ENCODE measurements at regions not wholly inside any gene's neighbourhood (a gene's known extent, or its start where the extent isn't known, plus 50 kb on each side); places are given as distances from the start of the nearest gene placed in this dataset.

DNA sequence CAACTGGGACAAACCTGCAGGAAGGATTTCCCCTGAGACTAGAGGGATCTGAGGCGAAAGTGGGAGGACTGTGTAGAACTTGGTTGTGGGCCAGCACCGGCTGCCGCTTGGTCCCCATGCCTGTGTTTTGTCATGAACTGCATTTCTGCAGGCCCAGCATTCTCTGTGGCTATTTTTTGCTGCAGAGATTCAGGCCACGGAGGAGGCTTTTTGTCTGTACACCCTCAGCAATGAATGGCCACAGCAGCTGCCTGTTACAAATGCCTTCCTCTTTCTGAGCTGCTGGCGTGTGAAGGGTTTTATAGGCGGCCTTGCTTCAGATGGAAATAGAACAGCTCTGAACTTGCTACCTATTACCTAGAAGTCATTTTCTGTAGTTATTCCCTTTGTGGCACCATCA is 164.4 kb downstream of the SH2D4B start:
- intact Hi-C loops (cut with DNase I) = no loop called here
- no peak overlapping the region for H3K27ac ChIP-seq
- no peaks in the 10 kb centered on the region for H3K36me3 ChIP-seq
- no peak for DNase-seq (ENCODE audit: extremely low spot score in 2 of 2)
- TF ChIP-seq POLR2AphosphoS5 (IDR thresholded peaks at IDR 0.05; ENCODE audit: insufficient read depth in 1 of 2, low read depth in 1 of 2) = no peak
- TF ChIP-seq, protein P1, sequence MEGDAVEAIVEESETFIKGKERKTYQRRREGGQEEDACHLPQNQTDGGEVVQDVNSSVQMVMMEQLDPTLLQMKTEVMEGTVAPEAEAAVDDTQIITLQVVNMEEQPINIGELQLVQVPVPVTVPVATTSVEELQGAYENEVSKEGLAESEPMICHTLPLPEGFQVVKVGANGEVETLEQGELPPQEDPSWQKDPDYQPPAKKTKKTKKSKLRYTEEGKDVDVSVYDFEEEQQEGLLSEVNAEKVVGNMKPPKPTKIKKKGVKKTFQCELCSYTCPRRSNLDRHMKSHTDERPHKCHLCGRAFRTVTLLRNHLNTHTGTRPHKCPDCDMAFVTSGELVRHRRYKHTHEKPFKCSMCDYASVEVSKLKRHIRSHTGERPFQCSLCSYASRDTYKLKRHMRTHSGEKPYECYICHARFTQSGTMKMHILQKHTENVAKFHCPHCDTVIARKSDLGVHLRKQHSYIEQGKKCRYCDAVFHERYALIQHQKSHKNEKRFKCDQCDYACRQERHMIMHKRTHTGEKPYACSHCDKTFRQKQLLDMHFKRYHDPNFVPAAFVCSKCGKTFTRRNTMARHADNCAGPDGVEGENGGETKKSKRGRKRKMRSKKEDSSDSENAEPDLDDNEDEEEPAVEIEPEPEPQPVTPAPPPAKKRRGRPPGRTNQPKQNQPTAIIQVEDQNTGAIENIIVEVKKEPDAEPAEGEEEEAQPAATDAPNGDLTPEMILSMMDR (IDR thresholded peaks at IDR 0.05) = no peak
- TF ChIP-seq POLR2A (IDR thresholded peaks at IDR 0.05) = no peak
- H3K27me3 ChIP-seq = no peaks in the 10 kb centered on the region
- no peak overlapping the region for H3K4me3 ChIP-seq
- no peaks in the 10 kb centered on the region for H3K9me3 ChIP-seq
- no peaks in the 10 kb centered on the region for H3K4me1 ChIP-seq

DNA sequence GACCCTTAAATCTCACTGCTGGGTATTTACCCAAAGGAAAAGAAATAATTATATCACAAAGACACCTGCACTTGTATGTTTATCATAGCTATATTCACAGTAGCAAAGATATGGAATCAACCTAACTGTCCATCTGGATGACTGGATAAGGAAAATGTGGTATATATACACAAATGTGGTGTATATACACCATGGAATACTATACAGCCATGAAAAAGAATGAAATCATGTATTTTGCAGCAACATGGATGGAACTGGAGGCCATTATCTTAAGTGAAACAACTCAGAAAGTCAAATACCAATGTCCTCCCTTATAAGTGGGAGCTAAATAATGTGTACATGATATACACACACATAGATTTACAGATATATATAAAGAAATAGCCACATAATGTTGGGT is 168.2 kb downstream of the SH2D4B start:
- intact Hi-C loops (cut with DNase I) = no loop called here
- no peaks in the 10 kb centered on the region for H3K9me3 ChIP-seq
- no peak overlapping the region for H3K27ac ChIP-seq
- no peaks in the 10 kb centered on the region for H3K4me1 ChIP-seq
- H3K36me3 ChIP-seq = no peaks in the 10 kb centered on the region
- no peak overlapping the region for H3K4me3 ChIP-seq
- H3K27me3 ChIP-seq = no peaks in the 10 kb centered on the region
- DNase-seq (ENCODE audit: extremely low spot score in 2 of 2) = no peak
- TF ChIP-seq, protein P1 (IDR thresholded peaks at IDR 0.05) = no peak
- no peak for TF ChIP-seq POLR2AphosphoS5 (IDR thresholded peaks at IDR 0.05; ENCODE audit: insufficient read depth in 1 of 2, low read depth in 1 of 2)

GRCh38 chr10:80708185-80708584 is 170.5 kb downstream of the SH2D4B start:
- no peak overlapping the region for H3K27ac ChIP-seq
- intact Hi-C loops (cut with DNase I) = no loop called here
- DNase-seq (ENCODE audit: extremely low spot score in 2 of 2) = no peak
- H3K36me3 ChIP-seq = no peaks in the 10 kb centered on the region
- H3K4me3 ChIP-seq = no peak overlapping the region
- H3K4me1 ChIP-seq = no peaks in the 10 kb centered on the region
- H3K27me3 ChIP-seq = no peaks in the 10 kb centered on the region
- TF ChIP-seq POLR2AphosphoS5 (IDR thresholded peaks at IDR 0.05; ENCODE audit: insufficient read depth in 1 of 2, low read depth in 1 of 2) (no peak), POLR2A (IDR thresholded peaks at IDR 0.05) (no peak)
- TF ChIP-seq, protein P1 (IDR thresholded peaks at IDR 0.05) = no peak
- no peaks in the 10 kb centered on the region for H3K9me3 ChIP-seq

- H3K27ac ChIP-seq = no peak overlapping the region
- TF ChIP-seq POLR2AphosphoS5 (IDR thresholded peaks at IDR 0.05; ENCODE audit: insufficient read depth in 1 of 2, low read depth in 1 of 2) (no peak), POLR2A (IDR thresholded peaks at IDR 0.05) (no peak)
- TF ChIP-seq, protein P1 (IDR thresholded peaks at IDR 0.05) = no peak
- no peaks in the 10 kb centered on the region for H3K36me3 ChIP-seq
- no peaks in the 10 kb centered on the region for H3K27me3 ChIP-seq
- no peak for DNase-seq (ENCODE audit: extremely low spot score in 2 of 2)
- no peaks in the 10 kb centered on the region for H3K4me1 ChIP-seq
- H3K4me3 ChIP-seq = no peak overlapping the region
- H3K9me3 ChIP-seq = no peaks in the 10 kb centered on the region
- intact Hi-C loops (cut with DNase I) = no loop called here
These were observed 171.1 kb downstream of the SH2D4B start for GRCh38 chr10:80708808-80709207.

DNA sequence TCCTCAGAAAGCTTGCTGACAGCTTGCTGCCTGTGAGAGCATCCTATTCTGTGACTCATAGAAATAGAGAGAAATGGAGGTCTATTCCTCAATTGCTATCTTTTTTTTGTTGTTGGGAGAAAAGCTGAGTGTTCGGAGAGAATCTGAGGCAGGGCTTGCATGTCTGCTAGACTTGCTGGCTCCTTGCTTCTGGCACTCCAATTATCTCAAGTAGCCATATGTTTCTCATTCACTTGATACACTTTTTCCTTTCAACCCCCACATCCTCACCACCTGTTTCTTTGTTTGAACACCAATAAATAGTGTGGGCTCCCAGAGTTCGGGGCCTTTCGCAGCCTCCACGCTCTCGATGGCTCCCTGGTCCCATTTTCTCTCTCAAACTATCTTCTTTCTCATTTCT is 172.2 kb downstream of the SH2D4B start:
- no peak overlapping the region for H3K4me3 ChIP-seq
- no peaks in the 10 kb centered on the region for H3K27me3 ChIP-seq
- no peak overlapping the region for H3K27ac ChIP-seq
- TF ChIP-seq POLR2A (IDR thresholded peaks at IDR 0.05) (no peak), POLR2AphosphoS5 (IDR thresholded peaks at IDR 0.05; ENCODE audit: insufficient read depth in 1 of 2, low read depth in 1 of 2) (no peak)
- TF ChIP-seq, protein P1 (IDR thresholded peaks at IDR 0.05) = no peak
- no peaks in the 10 kb centered on the region for H3K9me3 ChIP-seq
- H3K4me1 ChIP-seq = no peaks in the 10 kb centered on the region
- no peaks in the 10 kb centered on the region for H3K36me3 ChIP-seq
- no peak for DNase-seq (ENCODE audit: extremely low spot score in 2 of 2)
- intact Hi-C loops (cut with DNase I) = no loop called here
